ENCODE measurements at regions not wholly inside any gene's neighbourhood (a gene's known extent, or its start where the extent isn't known, plus 50 kb on each side); places are given as distances from the start of the nearest gene placed in this dataset.

- no peak for TF ChIP-seq POLR2AphosphoS5 (IDR thresholded peaks at IDR 0.05)
- TF ChIP-seq CTCF (IDR thresholded peaks at IDR 0.05) = no peak
- TF ChIP-seq POLR2A (IDR thresholded peaks at IDR 0.05) = no peak
Observed at GRCh38 chr5:21225223-21226064, 1237.4 kb upstream of the CDH18 start.

Data from suprapubic skin (tissue), 4 donors.